SK-N-DZ (cell line): ENCODE measurements at regions not wholly inside any gene's neighbourhood (a gene's known extent, or its start where the extent isn't known, plus 50 kb on each side); places are given as distances from the start of the nearest gene placed in this dataset.
"Not testable (repeated sequence)": the region's sequence is repeated elsewhere in the genome, so short reads cannot be mapped to it uniquely, and the experiment has no call there.

Source experiments
- DNase-seq: peaks from one replicate; pipeline ENCODE4 v3.0.0-alpha.2; 2015; ENCODE audit warnings: low spot score

DNA sequence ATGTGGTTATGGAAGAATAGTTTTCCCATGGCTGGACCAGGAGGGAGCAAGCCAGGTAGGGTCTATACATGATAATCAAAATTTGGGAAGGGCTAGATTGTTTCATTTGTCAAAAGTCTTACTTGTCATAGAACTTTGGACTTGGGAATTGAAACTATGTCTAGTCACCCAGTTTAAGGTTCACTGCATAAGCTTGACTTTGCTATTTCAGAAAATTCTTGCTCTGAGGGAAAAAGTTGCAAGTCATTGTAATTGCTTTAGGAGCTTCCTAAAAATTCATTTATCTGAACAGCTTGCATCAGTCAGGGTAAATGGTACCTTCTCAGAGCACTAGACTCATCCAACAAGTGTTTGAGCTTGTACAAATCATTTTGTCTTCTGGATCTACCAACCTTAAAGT is 1194.7 kb downstream of the GALC start:
- DNase-seq, result no peak

DNA sequence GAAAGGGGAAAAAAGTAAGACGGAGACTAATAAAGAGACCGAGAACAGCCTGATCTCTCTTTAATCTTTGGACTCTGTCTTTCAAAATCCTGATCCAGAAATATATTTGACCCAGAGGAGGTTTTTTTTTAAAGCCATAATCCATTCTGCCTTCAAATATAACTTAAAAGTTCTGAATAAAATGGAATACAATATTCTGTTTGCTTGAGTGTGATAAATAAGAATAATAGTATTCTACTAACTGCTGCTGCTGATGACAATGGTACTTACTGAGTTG is 1196.0 kb downstream of the GALC start:
- no peak for DNase-seq

DNA sequence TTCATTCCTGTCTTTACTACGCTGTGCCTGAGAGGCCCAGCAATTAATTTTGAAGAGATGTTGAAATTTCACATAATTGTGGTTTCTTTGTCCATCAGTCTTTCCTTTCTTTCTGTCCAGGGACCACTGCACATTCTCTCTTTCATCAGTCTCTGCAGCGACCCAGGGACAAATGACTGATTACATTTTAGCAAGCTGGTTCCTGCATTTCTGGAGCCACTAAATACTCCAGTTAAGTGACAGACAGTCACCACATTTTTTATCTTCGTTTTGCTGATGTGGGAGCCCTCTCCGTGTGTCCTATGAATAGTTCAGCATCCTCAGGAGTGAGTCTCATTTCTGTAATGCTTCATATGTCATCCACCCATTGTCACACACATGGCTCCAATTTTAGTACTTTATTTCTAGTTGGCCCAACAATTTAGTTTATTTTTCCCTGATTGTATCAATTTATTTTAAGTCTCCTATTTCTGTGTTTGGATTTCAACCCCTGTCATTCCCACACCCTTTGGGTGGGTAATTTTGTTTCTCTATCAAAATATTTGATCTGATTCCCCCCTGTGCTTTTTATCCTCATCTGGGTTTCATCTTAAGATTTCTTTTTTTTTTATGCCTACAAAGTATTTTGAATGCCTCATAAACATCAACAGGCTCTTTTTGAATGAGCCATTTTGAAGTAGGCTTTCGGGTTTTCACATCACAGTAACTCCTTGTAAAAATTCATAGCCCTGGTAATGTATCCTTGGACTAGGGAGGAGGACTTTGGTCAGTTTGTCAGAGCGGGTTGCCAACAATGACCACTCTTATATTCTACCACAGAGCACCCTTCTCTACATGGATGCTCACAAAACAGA is 1196.5 kb downstream of the GALC start:
- DNase-seq, result no peak

DNA sequence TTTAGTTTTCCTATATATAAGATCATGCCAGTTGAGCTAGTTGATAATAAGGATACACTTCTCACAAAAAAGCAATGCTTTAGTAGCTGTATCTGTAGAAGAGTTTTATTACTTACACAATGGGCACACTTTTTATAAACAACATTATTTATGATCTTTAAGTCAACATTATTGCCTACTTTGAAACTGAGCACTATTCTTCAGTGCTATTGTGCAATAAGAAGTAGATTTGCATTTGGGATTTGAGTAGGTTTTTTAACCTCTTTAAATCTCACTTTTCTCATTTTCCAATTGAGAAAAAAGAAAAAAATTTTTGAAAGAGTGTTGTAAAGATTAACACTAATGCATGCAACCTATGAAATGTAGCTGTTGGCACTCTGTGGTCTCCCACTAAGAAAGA is 1198.3 kb downstream of the GALC start:
- DNase-seq, result no peak

DNA sequence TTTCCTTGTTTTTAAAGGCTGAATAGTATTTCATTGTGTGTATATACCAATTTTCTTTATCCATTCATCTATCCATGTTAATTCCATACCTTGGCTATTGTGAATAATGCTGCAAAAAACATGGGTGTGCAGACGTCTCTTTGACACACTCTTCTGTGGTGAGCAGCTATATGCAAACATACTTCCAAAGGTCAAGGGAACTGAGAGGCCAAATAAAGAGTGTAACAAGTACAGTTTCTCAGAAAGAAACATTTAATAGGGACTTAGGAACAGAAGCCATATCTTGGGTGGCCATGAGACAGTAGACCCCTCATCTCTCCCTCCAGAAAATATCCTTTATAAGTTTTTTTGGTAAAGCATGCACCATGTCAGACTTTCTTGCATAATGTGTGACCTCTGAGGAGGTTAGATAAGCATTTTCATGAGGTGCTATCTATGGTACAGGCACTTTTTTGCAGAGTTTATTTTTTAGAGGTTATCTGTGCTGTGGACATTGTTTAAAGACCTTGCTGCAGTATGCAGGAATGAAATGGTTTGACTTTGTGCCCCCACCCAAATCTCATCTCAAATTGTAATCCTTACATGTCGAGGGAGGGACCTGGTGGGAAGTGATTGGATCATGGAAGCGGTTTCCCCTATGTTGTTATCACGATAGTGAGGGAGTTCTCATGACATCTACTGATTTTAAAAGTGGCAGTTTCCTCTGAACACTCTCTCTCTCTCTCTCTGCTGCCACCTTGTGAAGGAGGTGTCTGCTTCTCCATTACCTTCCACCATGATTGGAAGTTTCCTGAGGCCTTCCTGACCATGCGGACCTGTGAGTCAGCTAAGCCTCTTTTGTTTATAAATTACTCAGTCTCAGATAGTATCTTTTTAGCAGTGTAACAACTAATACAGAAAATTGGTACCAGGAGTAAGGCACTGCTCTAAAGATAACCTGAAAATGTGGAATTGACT is 1202.3 kb downstream of the GALC start:
- DNase-seq, result no peak

DNA sequence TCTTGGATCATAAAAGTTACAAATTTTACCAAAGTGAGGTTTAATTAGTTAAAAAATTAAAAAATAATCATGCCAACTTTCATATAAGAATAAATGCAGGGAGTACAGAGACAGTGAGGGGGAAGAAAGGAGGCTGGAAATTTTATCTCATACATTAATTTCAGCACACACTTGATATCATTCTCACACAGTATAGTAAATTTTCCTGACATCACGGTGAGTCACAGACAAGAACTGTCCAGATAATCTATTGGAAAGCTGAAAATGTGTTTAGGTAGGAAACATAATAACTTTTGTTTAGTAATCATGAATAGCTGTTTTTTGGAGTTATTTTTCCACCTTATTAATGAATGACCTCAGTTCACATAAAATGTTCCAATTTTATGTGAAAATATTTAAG is 1204.8 kb downstream of the GALC start:
- no peak for DNase-seq

DNA sequence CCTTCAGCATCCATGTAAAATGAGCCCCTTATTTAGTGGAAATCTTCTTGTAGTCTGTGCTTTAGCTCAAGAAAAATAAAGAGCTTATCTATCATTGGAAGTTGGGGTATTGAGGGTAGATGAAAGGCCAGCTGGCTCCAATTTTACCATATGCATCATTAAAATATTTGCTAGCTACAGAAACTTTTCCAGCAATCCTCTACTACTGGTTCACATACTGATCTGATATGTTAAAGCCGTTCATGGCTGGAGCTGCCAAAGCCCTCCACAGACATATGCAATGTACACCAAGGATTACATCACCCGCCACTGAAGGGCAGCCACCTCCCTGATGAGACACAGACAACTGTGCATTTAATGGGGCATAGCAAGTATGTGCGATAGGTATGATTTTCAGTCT is 1205.3 kb downstream of the GALC start:
- peak; percentile 69 for DNase-seq

DNA sequence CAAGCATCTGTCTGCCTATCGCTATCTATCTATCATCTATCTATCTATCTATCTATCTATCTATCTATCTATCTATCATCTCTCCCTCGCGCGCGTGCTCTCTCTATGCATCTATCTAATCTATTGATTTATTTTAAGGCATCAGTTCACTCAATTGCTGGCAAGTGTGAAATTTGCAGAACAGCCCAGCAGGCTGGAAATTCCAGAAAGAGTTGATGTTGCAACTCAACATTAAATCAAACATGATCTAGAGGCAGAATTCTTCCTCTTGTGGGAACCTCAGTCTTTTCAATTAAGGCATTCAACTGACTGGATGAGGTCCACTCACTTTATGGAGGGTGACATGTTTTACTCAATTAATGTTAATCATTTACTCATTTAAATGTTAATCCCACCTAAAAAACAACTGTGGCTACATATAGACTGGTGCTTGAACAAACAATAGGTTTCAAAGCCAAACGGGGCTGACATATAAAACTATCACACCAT is 1210.8 kb downstream of the GALC start:
- no peak for DNase-seq

DNA sequence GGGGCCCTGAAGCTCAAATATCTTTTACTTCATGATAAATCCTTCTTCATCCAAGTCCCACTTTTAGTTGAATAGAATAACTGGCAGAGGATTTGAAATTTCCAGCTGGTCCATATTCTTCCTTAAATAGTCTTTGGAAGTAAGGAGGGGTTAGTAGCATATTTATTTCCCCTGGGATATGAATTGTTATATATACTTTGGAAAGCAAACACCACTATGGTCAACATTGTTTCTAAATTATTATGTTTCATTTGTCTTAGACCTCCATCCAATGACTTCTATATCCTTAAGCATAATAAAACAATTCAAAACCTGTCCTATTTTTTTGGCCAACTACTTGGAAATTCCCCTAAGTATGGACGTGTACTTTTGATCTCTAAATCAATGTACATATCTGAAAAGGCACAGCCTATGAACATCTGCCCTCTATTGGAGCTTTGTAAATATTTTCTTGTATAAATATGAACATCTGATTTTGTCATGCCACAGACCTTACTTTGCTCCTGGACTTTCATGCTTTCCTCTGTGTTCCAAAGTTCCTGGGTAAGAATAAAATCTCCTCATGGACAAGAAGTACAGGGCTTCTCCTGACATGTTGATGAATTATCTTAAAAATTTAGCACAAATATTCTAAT is 1212.0 kb downstream of the GALC start:
- DNase-seq, result no peak

DNA sequence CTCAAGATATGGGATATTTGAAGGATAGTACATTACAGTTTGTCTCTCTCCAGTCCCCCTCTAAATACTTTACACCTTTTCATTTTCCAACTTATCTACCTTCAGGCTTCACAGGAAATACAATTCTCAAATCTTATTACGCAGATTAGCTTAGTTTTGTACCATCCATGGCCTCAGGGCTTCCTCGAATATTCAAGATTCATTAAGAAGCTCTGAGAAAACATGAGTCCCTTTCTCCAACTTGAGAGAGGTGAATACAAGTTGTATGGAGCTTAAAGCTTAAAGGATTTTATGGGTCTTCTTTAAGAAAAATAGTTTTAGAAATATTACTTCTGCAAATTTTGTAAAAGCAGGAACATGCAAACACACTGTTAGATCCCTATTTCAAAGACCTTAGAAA is 1212.5 kb downstream of the GALC start:
- DNase-seq, result no peak

DNA sequence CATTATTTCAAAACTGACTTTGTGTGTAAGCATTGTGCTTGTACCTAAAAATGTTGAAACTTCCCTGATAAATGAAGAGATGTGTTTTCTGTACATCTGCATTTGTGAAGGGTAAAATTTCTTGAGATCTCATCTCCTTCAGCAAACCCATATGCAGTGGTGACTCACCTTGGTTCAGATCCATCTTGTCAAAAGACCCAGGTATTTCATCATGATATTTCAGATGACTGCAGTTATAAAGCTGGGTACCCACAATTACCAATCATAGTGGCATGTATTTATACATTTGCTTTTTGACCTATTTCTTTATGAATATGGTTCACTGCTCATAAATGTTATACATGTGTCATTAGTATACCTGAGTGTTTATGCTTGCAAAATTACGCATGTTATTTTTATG is 1213.6 kb downstream of the GALC start:
- DNase-seq, result no peak

DNA sequence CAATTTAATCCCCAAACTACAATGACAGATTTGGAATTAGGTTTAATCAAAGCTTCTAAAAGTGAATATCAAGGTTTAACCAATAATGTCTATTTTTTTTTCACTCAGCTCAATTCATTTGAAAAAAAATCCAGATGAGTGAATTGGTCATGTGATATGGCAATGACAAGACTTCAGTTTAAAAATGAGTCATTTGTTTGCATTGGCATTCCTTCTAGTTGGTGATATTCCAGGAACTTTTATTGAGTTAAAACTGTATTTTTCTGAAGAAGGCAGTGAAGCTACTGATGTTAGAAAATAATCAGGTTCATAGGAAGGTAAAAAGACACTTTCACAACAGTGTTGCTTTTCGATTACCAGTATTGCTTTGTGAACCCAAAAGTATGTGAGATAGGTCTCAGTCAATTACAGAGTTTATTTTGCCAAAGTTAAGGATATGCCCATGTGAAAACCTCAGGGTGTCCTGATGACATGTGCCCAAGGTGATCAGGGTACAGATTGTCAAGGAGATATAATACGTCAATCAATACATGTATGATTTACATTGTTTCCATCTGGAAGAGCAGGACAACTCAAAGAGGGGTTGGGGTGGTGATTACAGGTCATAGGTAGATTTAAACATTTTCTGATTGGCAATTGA is 1214.9 kb downstream of the GALC start:
- no peak for DNase-seq

DNA sequence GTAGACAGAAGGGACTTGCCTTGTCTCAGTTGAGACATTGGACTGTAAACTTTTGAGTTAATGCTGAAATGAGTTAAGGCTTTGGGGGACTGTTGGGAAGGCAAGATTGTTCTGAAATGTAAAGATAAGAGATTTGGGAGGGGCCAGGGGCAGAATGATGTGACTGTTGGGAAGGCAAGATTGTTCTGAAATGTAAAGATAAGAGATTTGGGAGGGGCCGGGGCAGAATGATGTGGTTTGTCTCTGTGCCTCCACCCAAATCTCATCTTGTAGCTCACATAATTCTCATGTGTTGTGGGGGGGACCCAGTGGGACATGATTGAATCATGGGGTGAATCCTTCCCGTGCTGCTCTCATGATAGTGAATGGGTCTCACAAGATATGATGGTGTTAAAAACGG is 1217.1 kb downstream of the GALC start:
- DNase-seq, result not testable (repeated sequence)

DNA sequence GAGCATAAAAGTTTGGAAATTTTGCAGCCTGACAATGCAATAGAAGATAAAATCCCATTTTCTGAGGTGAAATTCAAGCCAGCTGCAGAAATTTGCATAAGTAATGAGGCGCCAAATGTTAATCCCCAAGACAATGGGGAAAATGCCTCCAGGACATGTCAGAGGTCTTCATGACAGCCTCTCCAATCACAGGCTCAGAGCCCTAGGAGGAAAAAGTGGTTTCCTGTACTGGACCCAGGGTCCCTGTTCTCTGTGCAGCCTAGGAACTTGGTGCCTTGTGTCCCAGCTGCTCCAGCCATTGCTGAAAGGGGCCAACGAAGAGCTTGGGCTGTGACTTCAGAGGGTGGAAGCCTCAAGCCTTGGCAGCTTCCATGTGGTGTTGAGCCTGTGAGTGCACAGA is 1218.1 kb downstream of the GALC start:
- no peak for DNase-seq

DNA sequence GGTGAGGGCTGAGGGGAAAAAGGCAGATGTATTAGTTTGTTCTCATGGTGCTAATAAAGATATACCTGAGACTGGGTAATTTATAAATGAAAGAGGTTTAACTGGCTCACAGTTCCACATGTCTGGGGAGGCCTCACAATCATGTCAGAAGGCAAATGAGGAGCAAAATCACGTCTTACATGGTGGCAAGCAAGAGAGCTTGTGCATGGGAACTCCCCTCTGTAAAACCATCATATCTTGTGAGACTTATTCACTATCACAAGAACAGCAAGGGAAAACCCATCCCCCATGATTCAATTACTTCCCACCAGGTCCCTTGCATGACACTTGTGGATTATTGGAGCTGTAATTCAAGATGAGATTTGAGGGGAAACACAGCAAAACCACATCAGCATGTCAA is 1220.9 kb downstream of the GALC start:
- no peak for DNase-seq

DNA sequence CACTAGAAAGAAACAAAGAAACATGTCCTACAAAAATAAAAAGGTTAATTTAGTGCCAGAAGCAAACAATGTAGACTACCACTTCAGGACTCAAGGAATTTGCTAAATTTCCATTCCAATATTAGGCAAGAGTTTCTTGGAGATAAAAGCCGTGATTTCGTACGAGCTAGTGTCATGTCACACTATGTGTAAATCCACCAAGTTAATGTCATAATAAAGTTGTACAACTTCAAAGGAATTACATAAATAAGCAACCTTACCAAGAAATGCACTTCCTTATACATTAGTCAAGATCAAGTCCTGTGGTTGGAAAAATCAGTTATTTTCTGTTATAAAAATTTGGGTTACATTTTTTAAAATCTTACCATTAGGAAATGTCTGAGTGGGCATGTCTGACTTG is 1222.8 kb downstream of the GALC start:
- no peak for DNase-seq

DNA sequence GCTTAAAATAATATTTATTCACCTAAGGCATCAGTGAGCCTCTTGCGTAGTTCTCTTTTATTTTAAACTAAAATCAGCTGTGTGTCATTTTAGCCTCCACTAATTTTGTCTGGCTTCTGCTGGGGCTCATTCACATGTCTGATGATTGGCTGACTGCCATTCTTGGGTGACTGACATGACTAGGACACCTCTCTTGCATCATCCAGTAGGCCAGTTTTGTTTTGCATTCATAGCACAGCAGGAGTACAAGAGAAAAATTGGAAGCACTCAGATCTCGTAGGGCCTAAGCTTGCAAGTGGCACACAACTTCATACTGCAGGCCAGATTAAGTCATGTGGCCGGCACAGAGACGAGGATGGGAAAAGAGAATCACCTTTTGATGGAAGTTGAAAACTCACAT is 1226.5 kb downstream of the GALC start:
- no peak for DNase-seq

DNA sequence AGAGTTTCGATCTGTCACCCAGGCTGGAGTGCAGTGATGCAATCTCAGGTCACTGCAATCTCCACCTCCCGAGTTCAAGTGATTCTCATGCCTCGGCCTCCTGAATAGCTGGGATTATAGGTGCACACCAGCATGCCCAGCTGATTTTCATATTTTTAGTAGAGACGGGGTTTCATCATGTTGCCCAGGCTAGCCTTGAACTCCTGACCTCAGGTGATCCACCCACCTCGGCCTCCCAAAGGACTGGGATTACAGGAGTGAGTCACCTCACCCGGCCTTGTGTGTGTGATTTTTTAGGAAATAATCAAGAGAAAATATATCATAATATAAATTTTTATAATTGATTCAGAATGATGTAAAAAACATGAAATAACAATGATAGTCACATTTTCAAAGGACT is 1231.4 kb downstream of the GALC start:
- DNase-seq, result no peak

DNA sequence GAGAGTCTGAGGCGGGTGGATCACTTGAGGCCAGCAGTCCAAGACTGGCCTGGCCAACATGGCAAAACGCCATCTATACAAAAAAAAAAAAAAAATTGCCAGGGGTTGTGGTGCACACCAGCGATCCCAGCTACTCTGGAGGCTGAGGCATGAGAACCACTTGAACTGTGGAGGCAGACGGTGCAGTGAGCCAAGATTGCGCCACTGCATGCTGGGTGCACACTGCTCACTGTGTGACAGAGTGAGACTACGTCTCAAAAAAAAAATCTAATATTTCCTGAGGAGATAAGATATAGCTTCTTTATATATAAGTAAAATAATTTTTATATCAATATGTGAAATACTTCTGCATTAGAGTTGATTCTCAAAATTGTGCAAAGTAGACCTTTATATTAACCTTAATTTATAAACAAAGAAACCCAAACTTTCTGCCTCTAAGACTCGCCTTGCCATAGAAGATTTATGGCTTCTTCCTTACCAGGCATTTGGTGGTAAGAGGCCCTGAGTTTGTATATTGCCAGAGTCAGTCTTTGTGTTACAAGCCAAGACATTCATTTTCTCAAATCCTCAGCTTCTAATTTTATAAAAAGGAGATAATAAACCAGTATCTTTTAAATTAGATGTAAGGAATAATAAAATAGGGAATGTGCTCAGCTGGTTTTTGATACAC is 1226.7 kb downstream of the FLRT2 start:
- no peak for DNase-seq

DNA sequence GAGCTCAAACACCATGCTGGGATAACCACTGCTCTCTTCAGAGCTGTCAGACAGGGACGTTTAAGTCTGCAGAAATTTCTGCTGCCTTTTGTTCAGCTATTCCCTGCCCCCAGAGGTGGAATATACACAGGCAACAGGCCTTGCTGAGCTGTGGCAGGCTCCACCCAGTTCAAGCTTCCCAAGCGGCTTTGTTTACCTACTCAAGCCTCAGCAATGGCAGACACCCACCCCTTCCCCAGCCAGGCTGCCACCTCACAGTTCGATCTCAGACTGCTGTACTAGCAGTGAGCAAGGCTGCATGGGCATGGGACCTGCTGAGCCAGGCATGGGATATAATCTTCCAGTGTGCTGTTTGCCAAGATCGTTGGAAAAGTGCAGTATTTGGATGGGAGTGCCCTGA is 1220.5 kb downstream of the FLRT2 start:
- DNase-seq, result not testable (repeated sequence)

DNA sequence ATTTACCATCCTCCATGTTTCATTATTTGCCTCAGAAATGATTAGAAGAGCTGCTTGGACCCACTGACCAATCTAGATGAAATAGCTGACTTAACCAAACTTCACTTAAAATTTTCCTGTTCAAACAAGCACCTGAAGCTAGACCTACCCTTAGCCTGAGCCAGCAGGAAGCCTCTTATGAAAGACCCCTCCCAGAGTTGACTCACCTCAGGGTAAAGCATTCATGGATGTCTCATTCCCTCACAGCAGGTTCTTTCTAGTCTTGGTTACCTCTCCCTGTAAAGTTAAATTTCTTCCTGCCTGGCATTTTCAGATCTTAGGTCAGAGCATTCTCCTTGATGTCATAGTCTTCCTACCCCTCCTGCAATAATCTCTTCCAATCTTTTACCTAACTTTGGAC is 1209.8 kb downstream of the FLRT2 start:
- DNase-seq, result no peak
